HG02571 (cell line): ENCODE measurements at regions not wholly inside any gene's neighbourhood (a gene's known extent, or its start where the extent isn't known, plus 50 kb on each side); places are given as distances from the start of the nearest gene placed in this dataset.
"Not testable (repeated sequence)": the region's sequence is repeated elsewhere in the genome, so short reads cannot be mapped to it uniquely, and the experiment has no call there.

Experiments used
- ATAC-seq: cut with Tn5 transposase; IDR thresholded peaks from one replicate; pipeline ENCODE4 v1.9.1; 2021; ENCODE audit warnings: mild to moderate bottlenecking, moderate library complexity; ENCODE audit not compliant: unreplicated experiment

DNA sequence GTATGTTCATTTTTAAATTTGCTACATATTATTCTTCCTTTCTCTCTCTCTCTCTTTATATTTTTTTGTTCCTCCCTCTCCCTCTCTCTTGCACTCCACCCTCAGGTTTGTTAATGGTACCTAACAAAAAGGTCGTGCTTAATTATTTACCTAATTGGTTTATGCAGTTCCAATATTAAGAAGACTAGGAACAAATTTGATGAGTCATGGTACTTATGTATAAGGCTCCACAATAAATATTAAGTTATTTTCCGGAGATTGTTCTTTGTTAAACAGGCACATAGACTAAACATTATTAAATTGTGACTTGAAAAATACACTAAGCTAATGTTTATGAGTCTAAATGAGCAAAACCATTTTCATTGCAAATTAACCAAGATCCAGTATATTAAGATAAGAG, 1200.8 kb upstream of the ALCAM start:
- no peak for ATAC-seq

DNA sequence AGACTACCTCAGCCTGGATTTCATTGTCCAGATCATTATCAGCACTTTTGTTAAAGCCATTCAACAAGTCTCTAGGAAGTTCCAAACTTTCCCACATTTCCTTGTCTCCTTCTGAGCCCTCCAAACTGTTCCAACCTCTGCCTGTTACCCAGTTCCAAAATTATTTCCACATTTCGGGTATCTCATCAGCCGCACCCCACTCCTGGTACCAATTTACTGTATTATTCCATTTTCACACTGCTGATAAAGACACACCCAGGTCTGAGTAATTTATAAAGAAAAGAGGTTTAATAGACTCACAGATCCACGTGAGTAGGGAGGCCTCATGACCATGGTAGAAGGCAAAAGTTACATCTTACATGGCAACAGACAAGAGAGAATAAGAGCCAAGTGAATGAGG, 1198.3 kb upstream of the ALCAM start:
- ATAC-seq: no peak

DNA sequence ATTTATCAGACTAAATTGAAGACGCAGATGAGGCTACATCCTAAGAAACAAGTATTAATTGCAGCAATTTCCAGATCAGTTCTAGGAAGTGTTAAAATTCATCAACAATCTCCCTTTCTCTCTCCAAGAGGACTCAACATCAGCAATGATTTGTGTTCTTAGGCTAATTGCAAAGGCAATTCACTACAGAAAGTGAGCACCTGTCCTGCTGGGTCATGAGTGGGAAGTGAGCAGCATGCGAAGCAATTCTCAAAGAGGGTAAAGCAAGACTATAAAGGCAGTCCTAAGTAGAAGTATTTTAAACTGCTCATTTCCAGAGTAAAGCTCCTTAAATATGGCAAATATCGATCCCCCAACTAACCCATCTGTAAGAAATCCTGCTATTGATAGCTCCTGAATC, 1191.0 kb upstream of the ALCAM start:
- no peak for ATAC-seq

DNA sequence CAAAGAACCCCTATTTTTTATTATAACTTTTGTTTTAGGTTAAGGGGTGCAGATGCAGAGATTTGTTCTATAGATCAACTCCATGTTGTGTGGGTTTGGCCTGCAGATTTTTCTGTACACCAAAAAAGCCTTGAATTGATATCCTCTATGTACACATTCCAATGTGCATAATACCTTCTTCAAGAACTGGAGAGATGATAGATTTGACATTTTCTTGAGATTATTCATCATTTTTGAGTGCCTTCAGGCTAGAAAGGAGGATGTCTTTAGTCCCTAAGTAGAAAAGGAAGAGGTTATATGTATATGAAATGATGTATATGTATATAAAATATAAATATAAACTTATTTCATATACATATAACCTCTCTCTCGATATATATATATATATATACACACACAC, 1190.0 kb upstream of the ALCAM start:
- no peak for ATAC-seq

DNA sequence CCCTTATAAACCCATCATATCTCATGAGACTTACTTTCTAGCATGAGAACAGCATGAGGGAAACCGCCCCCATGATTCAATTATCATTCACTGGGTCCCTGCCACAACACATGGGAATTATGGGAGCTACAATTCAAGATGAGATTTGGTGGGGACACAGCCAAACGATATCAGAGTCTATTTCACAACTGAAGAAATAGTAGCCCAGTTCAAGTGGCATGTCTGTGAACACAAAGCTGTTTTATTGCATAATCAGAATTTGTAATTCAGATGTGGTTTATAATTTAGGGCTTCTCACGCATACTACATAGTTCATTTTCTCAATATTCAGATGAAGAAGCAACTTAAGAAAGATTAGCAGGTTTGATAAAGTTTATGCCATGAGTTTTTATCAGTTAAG, 1188.0 kb upstream of the ALCAM start:
- no peak for ATAC-seq

DNA sequence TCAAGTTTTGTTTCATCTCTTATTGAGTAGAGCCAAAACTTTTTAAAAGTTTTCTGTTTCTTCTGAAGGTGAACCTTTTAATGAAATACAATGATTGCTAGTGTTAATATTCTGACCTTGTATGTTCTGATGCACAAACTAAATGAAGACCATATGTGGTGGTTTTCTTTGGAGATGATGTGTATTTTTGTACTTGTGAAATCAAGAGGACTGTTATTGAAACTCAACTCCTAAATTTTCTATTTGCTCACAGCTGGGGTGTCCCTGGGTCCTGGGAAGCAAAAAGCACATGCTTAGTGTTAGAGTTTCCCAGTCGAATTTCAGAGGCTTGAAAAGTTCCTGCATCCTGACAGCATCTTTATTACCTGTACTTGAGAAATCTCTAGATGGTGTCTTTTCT, 1185.8 kb upstream of the ALCAM start:
- no peak for ATAC-seq

DNA sequence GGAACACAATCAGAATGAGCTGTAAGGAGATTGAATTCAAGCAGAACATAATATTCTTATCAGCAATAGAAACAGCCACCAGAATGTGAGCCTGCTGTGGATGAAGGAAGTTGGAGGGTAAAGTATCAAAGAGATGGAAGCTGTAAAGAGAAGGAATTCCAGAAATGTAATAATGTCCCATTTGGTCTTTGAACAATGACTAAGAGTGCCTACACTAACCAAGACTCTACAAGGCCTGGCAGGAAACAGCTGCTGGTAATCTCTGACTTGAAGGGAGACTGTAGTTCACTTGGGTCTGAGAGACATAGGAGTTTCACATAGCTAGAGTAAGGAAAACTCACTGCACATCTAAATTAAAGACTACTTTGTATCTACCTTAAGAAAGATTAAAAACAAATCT, 1176.0 kb upstream of the ALCAM start:
- no peak for ATAC-seq

DNA sequence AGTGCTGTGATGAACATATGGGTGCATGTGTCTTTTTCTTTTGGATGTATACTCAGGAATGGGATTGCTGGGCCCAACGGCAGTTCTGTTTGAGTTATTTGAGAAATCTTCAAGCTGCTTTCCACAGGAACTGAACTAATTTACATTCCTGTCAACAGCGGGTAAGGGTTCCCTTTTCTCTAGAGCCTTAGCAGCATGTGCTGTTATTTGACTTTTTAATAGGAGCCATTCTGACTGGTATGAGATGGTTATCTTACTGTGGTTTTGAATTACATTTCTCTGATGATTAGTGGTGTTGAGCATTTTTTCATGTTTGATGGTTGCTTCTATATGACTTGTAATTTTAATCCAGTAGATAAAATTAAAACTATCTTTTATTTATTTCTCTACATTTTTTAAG, 1168.6 kb upstream of the ALCAM start:
- no peak for ATAC-seq

DNA sequence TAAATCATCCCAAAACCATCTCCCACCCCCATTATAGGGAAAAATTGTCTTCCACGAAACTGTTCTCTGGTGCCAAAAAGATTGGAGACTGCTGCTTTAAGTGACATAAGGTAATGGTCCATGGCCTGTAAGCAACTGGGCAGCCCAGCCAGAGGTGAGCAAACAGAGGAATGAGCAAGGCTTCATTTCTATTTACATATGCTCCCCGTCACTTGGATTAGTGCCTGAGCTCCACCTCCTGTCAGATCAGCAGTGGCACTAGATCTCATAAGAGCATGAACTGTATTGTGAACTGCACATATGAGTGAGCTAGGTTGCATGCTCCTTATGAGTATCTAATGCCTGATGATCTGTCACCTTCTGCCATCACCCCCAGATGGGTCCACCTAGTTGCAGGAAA, 1159.8 kb upstream of the ALCAM start:
- ATAC-seq: no peak

DNA sequence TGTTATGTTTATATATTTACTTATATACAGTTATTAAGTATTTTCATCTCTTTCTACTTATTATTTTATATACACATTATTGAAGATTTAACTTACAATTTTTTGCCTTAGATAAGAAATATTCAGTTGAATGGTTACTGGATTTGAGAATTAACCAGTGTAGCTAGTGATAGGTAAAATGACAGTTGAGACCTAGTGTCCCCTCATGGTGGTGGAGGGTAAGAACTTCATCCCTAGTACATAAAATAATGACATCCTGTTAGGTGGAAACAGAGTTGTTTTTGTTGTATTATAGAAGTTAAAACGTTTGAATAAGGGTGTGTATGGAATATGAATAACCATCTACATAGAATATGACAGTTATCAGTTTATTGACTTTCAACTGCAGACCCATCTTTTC, 1152.4 kb upstream of the ALCAM start:
- no peak for ATAC-seq

DNA sequence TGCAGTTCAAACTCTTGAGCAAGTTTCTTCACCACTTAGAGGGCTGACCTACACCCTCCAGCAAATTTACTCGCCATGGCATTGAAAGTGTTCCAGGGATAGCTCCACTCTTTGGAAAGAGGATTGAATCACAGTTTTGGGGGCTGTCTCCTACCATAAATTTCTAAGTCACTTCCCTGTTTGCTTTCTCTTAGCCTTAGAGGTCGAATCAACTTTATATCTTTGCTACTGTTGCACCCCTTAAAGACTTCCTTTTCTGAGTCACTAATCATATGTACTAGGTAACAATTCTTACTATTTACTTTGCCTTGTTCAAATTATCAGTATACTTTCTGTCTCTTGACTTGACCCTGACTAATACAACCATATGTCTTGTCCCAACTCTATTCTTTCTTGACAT, 1151.8 kb upstream of the ALCAM start:
- no peak for ATAC-seq

DNA sequence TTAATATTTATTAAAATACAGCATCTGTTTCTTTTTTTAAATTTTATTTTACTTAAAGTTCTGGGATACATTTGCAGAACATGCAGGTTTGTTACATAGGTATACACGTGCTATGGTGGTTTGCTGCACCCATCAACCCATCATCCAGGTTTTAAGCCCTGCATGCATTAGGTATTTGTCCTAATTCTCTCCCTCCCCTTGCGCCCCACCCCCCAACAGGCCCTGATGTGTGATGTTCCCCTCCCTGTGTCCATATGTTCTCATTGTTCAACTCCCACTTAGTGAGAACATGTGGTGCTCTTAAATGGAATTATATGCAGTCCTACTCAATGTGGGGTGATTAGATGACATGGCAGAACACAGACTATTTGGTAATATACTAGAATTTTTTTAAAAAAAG, 1147.7 kb upstream of the ALCAM start:
- ATAC-seq: not testable (repeated sequence)

DNA sequence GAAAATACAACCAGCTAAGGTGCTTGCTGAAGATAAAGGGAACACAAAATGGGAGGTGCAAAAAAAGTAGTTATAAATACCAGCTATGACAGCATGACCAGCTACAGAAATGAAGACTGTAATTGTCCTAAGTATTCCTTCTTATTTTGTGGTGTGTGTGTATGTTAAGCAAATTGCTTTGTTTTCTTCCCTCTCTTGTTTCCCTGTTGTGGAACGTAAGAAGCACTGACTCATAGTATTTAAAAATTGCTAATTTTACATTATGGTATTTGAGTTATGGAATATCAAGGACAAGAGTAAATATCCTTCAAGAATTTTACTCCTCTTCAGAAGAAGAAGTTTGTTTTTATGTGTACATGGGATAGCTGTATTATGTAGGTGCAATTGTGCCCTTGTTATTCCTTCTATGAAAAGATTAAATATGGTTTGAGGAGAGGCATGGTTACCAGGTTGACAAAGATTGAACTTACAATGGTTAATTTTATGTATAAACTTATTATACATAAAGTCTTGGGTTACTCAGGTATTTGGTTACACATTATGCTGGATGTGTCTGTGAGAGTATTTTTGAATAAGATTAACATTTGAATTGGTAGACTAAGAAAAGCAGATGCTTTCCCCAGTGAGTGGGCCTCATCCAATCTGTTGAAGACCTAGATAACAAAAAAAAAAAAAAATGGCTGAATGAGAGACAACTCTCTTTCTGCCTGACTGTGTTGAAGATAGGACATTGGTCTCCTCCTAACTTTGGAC, 1132.1 kb upstream of the ALCAM start:
- no peak for ATAC-seq

DNA sequence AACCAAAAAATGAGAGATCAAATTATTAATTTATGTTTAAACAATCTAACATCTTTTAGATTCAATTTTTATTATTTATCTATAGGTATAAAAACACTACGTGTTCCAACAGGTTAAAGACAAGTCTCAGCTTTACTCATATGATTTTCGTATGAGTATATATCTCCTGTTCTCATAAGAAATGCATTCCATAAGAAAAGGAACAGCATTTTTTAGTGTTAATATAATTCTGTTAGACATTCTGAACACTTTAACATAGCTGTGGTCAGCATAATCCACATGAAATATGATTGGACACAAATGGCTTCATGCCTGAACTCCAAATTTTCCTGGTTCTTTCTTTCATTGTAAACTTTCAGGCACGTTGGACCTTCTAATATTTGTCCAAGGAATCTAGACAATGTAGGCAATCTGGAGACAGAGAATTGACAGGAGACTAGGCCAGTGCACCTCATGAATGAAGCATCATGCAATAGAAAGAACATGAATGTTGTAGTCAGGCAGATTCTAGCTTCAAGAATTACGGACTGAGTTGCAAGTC, 1122.0 kb upstream of the ALCAM start:
- ATAC-seq: no peak

DNA sequence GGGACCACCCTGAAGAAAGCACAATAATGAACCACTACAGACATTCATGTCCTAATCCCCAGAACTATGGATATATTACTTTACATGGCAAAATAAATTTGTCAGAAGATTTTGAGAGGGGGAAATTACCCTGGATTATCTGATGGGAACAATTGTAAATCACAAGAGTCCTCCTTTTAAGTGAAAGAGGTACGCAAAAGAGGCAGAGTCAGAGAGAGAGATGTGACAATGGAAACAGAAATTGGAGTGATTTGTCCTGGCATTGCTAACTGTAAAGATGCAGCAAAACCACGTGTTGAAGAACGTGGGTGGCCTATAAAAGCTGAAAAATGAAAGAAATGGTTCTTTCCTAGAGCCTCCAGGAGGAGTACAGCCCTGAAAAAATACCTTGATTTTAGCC, 1121.4 kb upstream of the ALCAM start:
- ATAC-seq: no peak

DNA sequence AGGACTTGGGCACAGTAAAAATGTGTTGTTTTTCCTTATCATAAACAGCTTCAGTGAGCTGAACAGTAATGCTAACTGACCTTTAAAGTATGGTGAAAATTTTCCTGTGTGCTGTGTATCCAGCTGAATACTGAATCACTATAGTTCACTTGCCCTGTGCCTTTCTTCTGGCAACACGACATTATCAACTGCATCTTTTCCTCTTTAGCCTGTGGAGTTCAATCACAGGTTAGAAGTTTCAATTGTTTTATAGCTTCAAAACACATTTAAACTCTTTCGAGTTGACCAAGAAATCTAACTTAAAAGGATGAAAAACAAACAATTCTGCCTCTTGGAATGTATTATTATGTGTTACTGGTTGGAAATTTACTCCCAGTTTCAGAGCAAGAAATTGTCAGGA, 1120.7 kb upstream of the ALCAM start:
- no peak for ATAC-seq

DNA sequence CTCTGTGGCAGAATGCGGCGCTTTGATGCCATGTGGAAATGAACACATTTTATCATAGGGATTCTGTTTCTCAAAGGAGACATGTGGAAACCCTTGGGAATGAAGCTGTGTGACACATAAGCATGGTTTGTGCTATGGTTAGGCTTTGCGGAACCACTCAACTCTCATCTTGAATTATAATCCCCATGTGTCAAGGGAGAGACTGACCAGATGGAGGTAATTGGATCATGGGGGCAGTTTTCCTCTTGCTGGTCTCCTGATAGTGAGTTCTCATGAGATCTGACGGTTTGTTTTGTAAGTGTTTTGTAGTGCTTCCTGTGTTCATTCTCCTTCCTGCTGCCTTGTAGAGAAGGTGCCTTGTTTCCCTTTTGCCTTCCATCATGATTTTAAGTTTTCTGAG, 1109.2 kb upstream of the ALCAM start:
- ATAC-seq: no peak

DNA sequence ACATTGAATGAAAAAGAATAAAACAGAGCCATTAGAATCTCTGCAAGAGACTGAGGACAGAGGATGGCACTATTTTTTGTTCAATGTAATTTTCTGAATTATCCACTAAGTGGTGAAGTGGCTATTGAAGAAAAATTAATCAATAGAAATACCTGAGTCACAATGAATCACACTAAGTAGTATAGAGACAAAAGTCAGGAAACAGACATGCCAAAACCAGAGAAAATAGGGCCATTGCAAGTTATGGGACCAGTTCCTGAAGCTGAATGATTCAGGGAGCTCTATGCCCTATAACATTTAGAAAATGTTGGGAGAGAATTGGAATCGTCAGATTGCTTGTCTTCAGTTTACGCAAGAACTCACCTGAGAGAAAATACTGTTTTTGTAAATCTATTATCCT, 1103.2 kb upstream of the ALCAM start:
- no peak for ATAC-seq

DNA sequence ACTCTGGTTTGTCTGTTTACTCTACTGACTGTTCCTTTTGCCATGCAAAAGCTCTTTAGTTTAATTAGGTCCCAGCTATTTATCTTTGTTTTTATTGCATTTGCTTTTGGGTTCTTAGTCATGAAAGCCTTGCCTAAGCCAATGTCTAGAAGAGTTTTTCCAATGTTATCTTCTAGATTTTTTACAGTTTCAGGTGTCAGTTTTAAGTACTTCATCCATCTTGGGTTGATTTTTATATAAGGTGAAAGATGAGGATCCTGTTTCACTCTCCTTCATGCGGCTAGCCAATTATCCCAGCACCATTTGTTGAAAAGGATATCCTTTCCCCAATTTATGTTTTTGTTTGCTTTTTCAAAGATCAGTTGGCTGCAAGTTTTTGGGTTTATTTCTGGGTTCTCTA, 1100.5 kb upstream of the ALCAM start:
- not testable (repeated sequence) for ATAC-seq

DNA sequence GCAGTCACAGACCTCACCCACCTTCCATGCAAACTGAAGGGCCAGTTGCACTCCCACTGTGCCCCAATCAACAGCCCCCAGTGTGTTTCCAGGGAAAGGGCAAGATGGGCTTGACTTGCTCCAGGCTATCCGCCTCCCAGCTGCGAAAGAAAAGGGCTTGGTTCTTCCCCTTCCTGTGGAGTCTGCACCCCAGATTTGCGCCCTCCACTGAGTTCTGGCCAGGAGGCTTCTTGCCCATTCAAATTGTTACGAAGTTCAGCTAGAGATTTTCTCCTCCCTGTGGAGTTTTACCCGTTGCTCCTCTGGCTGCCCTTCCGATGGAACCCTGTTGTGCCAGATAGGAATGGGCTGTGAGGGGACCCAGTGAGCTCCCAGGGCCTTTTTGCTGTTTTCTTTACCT, 1096.9 kb upstream of the ALCAM start:
- ATAC-seq: no peak

DNA sequence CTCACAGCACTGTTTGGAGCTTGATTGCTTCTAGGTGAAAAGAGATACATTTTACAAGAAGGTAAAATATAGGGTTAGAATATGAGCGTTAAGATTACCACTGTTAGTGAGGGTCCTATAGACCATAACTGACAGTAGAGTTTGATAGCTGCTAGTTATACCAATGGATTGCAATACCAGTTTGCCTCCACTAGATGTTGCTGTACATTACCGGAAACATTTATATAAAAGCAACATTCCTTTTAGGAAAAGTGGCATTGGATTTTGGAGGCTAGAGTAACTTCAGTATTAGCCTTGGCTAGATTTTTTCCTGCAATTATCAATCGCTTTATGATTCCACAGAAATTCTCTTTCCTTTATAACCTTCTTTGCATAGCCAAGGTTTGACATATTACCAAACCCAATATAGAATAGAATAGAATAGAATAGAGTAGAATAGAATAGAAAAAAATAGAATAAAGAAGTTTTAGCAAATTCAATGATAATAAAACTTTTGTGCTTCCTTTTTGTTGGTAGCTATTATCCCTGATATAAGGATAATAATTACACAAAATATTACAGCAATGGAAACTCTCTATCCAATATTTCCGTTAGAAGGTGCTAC, 1093.6 kb upstream of the ALCAM start:
- ATAC-seq: no peak

DNA sequence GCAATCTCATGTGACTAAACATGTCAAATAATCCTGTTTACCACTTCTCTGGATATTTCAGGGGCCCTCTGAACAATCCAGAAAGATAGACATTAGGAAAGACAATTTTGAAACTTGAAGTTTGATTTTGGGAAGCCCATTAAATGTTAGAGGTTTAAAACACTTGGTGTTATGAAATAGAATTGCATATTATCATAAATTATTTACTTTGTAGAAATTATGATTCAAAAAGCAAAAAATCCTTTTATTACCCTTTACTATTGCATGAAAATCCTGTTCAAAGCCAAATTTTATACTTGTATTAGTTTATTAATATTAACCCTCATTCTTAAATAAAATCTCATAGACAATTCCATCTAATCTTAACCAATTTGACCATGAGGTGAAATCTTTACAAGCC, 1091.5 kb upstream of the ALCAM start:
- ATAC-seq: no peak

DNA sequence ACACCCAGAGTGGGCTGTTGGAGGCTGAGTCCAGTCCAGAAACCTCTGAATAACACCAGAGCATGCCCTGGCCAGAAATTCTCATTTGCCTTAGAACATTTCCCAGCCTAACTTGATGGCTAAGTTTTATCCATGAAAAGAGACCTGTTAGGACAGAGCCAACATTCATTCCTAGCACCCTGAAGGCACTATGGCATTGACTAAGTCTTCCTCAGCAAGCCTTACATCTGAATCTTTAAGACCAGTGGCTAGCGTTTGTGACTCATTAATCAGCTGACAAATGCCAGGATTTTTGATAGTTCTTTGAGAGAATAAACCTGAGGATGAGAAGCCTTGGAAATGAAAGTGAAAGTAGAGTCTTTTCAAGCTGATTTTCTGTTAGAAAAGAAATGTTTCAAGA, 1087.1 kb upstream of the ALCAM start:
- ATAC-seq: no peak
